ENCODE measurements at regions not wholly inside any gene's neighbourhood (a gene's known extent, or its start where the extent isn't known, plus 50 kb on each side); places are given as distances from the start of the nearest gene placed in this dataset.

DNA sequence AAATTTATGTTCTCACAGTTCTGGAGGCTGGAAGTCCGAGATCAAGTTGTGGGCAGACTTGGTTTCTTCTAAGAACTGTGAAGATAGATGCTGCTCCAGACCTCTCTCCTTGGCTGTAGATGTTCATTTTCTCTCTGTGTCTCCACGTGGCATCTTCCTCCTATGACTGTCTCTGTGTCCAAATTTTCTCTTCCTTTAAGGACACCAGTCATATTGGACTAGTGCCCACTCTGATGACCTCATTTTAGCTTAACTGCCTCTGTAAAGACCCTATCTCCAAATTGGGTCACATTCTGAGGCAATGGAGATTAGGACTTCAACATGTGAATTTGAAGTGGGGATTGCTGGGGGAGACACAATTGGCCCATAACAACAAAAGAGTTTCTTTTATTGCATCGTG lies 125.3 kb upstream of the ETS2 start:
- FAIRE-seq (no peak), DNase-seq (ENCODE audit: extremely low spot score, insufficient read length, low read depth) (no peak)

DNA sequence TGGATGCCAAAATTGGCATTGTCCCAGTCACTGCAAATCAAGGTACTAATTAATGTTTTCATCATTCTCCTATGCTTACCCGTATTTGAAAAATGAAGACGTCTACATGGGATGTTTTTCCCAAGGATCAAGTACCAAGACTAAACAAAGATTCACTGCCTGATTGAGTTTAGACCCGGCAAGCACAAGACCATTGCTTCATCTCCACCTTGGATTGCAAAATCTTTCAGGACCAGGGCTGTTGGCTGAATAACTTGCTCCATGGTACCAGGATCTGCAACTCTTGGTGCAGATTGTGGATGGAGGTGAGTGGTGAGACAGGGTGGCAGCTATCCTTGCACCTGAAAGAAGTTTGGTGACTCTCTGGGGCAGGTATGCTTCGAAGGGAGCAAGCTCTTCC lies 122.5 kb upstream of the ETS2 start:
- FAIRE-seq (no peak), DNase-seq (ENCODE audit: extremely low spot score, insufficient read length, low read depth) (no peak)

DNA sequence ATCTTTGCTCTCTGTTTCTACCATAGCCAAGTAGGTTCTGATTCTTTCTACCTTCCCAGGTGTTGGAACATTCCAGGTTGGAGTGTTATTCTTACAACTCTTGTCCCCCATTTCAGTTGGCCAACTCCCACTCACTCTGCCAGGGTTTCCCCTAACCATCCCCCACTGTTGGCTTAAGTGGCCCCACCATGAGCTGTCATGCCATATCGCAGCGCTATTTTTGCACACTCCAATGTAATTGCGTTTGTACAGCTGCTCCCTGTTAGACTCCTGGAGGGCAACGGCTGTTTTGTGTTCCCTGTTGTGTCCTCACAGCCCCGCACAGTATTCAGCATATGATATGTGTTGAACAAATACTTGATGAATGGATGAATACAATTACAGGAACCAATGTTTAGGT lies 117.7 kb upstream of the ETS2 start:
- no peak for FAIRE-seq
- no peak for DNase-seq (ENCODE audit: extremely low spot score, insufficient read length, low read depth)

GRCh38 chr21:38691631-38692030 lies 114.1 kb upstream of the ETS2 start:
- FAIRE-seq (no peak), DNase-seq (ENCODE audit: extremely low spot score, insufficient read length, low read depth) (no peak)

GRCh38 chr21:38696579-38696978 lies 109.2 kb upstream of the ETS2 start:
- no peak for DNase-seq (ENCODE audit: extremely low spot score, insufficient read length, low read depth)
- no peak for FAIRE-seq

DNA sequence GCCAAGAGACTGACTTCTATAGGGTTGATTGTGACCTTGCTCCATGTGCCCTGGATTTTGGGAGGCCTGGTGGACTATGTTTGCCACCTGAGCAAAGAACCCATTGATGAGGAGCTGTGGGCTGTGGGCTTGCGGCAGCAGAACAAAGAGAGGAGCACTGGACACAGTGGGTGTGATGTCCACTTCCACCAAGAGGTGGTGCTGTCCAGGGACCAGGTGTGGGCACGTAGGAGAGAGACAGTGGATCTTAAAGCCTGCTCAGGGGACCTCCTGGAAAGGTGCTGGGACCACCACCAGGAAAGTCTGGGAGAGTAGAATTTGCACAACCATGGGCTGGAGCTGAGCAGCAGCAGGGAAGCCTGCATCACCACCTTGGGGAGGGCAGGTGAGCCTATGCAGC lies 106.7 kb upstream of the ETS2 start:
- DNase-seq (ENCODE audit: extremely low spot score, insufficient read length, low read depth) (no peak), FAIRE-seq (no peak)

- FAIRE-seq (no peak), DNase-seq (ENCODE audit: extremely low spot score, insufficient read length, low read depth) (no peak)
Observed at GRCh38 chr21:38702196-38702595, 103.5 kb upstream of the ETS2 start.

DNA sequence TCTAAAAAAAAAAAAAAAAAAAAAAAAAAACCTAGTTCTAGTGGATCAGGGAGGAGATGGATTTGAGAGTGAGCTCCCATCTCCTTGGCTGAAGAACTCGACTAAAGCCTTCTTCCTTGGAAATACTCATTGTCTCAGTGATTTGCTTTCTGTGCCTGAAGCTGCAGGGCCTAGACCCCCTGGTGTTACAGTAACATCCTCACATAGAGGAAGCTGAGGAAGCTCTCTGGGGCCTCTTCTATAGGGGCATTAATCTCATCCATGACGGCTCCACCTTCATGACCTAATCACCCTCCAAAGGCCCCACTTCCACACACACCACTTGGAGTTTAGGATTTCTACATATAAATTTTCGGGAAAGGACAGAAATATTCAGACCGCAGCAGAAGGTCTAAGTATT lies 95.9 kb upstream of the ETS2 start:
- no peak for FAIRE-seq
- DNase-seq (ENCODE audit: extremely low spot score, insufficient read length, low read depth) = no peak

- FAIRE-seq (no peak), DNase-seq (ENCODE audit: extremely low spot score, insufficient read length, low read depth) (no peak)
Observed at GRCh38 chr21:38712071-38712470, 93.7 kb upstream of the ETS2 start.

GRCh38 chr21:38712664-38713063 lies 93.1 kb upstream of the ETS2 start:
- FAIRE-seq = no peak
- no peak for DNase-seq (ENCODE audit: extremely low spot score, insufficient read length, low read depth)

DNA sequence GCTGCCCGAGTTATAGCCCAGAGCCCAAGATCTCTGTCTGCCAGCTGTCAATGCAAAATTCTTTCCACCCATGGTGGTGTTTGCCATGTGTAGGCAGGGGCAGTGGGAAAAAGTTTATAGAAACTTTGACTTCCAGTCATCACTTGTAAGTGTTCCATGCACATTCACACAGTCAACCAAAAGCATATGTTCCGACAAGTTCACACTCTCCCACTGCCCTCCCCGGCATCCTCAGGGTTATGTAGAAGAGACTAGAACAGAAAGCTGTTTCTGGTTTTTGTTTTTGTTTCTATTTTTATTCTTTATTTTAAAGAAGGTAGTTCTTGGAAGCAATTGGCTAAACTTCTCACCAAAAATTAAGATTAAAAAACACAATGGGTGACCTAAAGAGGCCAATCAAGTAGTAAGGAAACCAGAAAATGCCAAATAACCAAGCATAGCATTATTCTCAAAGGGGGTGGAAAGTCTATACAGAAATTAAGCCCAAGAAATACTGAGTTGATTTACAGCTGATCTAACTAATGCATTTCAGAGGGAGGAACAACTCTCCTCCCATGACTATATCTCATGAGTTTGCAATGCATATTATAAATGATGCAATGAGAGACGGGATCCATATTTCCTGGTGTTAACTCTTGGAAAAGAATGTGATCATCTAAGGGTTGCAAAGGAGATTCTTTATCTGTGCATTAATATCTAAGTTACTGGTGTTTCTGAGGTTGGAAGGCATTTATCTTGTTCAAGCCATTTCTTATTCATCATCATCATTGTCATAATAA lies 91.5 kb upstream of the ETS2 start:
- no peak for FAIRE-seq
- DNase-seq (ENCODE audit: extremely low spot score, insufficient read length, low read depth) = no peak

GRCh38 chr21:38714999-38715398 lies 90.7 kb upstream of the ETS2 start:
- no peak for DNase-seq (ENCODE audit: extremely low spot score, insufficient read length, low read depth)

DNA sequence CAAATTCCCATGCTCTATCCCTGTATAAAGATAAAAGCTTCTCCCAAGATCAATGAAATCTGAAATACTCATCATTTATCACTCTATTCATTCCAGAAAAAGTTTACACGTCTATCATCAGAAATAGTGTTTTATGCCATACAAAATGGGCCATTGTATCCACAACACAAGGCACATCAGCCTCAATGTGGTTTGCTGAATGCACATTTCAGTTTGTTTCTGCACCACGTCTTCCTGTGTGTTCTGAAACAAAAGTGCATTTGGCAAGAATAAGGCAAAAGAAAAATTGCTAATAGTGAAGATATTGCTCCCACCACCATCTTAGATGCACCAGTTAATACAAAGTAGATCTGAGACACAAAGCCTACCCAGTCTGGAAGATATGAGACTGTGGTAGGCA lies 89.6 kb upstream of the ETS2 start:
- FAIRE-seq (no peak), DNase-seq (ENCODE audit: extremely low spot score, insufficient read length, low read depth) (no peak)

More at GRCh38 chr21:38714999-38715398, 90.7 kb upstream of the ETS2 start:
- FAIRE-seq = no peak

DNA sequence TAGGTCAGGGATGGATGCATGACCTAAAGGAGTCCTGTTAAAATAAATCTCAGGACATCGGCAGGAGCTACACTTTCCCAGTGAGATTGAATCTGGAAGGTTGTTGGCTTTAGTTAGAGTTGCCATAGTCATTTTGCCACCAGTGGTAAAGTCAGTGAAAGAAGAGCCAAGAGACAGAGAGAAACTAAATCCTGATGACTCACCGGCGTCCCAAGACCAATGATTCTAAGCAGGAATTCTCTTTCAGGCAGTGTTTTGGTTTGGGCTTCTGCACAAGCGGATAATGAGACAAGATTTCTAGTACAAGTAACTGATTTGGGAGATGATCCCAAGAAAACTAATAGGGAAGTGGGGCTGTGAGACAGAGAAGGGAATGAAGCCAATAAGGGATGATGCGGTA lies 88.8 kb upstream of the ETS2 start:
- no peak for FAIRE-seq
- DNase-seq (ENCODE audit: extremely low spot score, insufficient read length, low read depth) = no peak

GRCh38 chr21:38718481-38718880 lies 87.2 kb upstream of the ETS2 start:
- FAIRE-seq = no peak
- no peak for DNase-seq (ENCODE audit: extremely low spot score, insufficient read length, low read depth)

DNA sequence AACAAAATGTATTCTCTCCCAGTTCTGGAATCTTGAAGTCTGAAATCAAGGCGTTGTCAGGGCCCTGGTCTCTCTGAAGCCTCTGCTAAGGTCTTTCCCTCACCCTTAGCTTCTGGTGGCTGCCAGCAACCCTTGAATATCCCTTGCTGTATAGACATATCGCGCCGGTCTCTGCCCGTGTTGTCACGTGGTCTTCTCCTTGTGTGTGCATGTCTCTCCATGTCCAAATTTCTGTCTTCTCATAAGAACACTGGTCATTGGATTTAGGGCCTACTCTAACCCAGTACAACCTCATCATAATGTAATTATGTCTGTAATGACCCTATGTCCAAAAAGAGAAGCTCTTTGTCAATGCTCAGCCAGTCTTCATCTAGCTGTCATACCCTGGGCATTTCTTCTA lies 85.7 kb upstream of the ETS2 start:
- FAIRE-seq (no peak), DNase-seq (ENCODE audit: extremely low spot score, insufficient read length, low read depth) (no peak)

DNA sequence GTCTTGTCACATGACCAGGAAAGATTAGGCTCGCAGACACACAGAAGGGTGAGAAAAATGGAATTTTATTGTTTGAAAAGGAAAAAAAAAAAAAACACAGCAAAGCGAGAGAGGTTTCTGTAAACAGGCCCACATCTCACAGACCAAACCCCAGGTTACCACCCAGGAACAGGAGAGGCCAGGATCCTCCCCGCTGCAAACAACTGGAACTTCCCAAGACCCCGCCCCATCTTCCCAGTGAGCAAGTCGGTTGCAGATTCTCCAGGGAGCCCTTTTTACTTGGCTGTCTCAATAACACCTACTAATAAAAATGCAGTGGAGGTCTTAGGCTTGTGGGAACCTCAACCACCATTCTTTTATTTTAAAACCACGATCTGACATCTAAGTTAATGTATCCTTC lies 84.7 kb upstream of the ETS2 start:
- no peak for FAIRE-seq
- DNase-seq (ENCODE audit: extremely low spot score, insufficient read length, low read depth) = no peak

DNA sequence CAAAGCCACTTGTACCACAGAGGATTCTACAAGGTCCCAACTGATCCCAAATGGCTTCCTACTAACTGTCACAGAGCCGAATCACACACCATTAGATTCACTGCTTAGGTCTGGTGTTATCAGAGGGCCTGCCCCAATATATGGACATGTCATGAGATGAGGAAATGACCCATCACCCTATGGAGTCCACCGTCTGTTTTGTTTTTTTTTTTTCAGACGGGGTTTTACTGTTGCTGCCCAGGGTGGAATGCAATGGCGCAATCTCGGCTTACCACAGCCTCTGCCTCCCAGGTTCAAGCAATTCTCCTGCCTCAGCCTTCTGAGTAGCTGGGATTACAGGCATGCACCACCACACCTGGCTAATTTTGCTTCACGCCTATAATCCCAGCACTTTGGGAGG lies 83.8 kb upstream of the ETS2 start:
- DNase-seq (ENCODE audit: extremely low spot score, insufficient read length, low read depth) = no peak
- no peak for FAIRE-seq

- FAIRE-seq = no peak
- DNase-seq (ENCODE audit: extremely low spot score, insufficient read length, low read depth) = no peak
Observed at GRCh38 chr21:38725196-38726157, 80.3 kb upstream of the ETS2 start.

DNA sequence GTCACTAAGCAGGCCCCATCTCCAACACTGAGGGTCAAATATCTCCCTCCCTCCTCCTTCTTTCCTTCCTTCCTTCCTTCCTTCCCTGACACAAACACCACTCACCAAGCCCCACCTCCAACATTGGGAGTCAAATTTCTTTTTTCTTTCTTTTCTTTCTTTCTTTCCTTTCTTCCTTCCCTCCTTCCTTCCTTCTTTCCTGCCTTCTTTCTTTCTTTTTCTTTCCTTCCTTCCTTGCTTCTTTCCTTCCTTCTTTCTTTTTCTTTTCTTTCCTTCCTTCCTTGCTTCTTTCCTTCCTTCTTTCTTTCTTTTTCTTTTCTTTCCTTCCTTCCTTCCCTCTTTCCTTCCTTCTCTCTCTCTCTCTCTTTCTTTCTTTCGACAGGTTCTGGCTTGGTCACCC lies 79.2 kb upstream of the ETS2 start:
- no peak for DNase-seq (ENCODE audit: extremely low spot score, insufficient read length, low read depth)
- FAIRE-seq = no peak

- DNase-seq (ENCODE audit: extremely low spot score, insufficient read length, low read depth) = no peak
- no peak for FAIRE-seq
Observed at GRCh38 chr21:38729291-38729690, 76.4 kb upstream of the ETS2 start.
